ENCODE measurements at regions not wholly inside any gene's neighbourhood (a gene's known extent, or its start where the extent isn't known, plus 50 kb on each side); places are given as distances from the start of the nearest gene placed in this dataset.

- WGBS, 2 donors (ENCODE audit: extremely low coverage in 2 of 2, insufficient read length in 2 of 2, insufficient replicate concordance in 1 of 2): no CpG with 5 or more reads among the region's 4 CpGs
- no peak for DNase-seq (ENCODE audit: low spot score)
- Histone ChIP-seq H3K18ac (ENCODE audit: low read length) (no peak overlapping the region), H3K36me3 (replicated peaks in 1 of 2; ENCODE audit: control insufficient read depth in 2 of 2, insufficient read depth in 2 of 2, low read length in 2 of 2) (no peaks in the 10 kb centered on the region), H3K79me1 (ENCODE audit: low read depth, low read length) (no peaks in the 10 kb centered on the region), H3K23ac (ENCODE audit: low read depth, low read length, poor library complexity) (no peak overlapping the region), H3K14ac (ENCODE audit: low read length) (no peak overlapping the region), H2BK12ac (ENCODE audit: low read length) (no peak overlapping the region), H2AFZ (ENCODE audit: low read length) (peak overlapping the region; percentile 72), H2AK5ac (ENCODE audit: low read depth, low read length) (no peak overlapping the region), H2BK120ac (ENCODE audit: low read depth, low read length) (no peak overlapping the region), H3K4me1 (ENCODE audit: control insufficient read depth in 2 of 2, insufficient read depth in 1 of 2, low read depth in 1 of 2, low read length in 2 of 2) (peaks cover 0 to 9% of the 10 kb centered on the region in 2 donors), H3K9ac (ENCODE audit: low read depth, low read length, poor library complexity) (no peak overlapping the region), H3K4ac (ENCODE audit: low read length) (no peak overlapping the region), H4K91ac (ENCODE audit: low read depth, low read length, poor library complexity) (no peak overlapping the region), H3K4me2 (ENCODE audit: insufficient read depth, low read length, poor library complexity, severe bottlenecking) (no peak overlapping the region), H3K27me3 (ENCODE audit: control insufficient read depth in 3 of 3, insufficient read depth in 3 of 3, low read depth in 1 of 3, low read length in 3 of 3) (no peaks in the 10 kb centered on the region), H3K27ac (replicated peaks; ENCODE audit: low read length) (no peak overlapping the region), H4K8ac (ENCODE audit: low read depth, low read length) (no peak overlapping the region), H2BK5ac (ENCODE audit: low read length) (no peak overlapping the region), H2BK15ac (ENCODE audit: low read length) (no peak overlapping the region), H3K4me3 (ENCODE audit: low read length in 2 of 2) (no peak overlapping the region), H3K9me3 (replicated peaks in 1 of 2; ENCODE audit: control insufficient read depth in 2 of 2, insufficient read depth in 1 of 2, low read depth in 1 of 2, low read length in 2 of 2) (no peaks in the 10 kb centered on the region)
Measured at GRCh38 chr4:130419211-130419975, 1323.4 kb downstream of the C4orf33 start.

- Histone ChIP-seq H3K4me3 (ENCODE audit: low read length in 2 of 2) (no peak overlapping the region), H2BK12ac (ENCODE audit: low read length) (no peak overlapping the region), H2AK5ac (ENCODE audit: low read depth, low read length) (no peak overlapping the region), H2AFZ (ENCODE audit: low read length) (no peak overlapping the region), H3K36me3 (replicated peaks in 1 of 2; ENCODE audit: control insufficient read depth in 2 of 2, insufficient read depth in 2 of 2, low read length in 2 of 2) (no peaks in the 10 kb centered on the region), H3K18ac (ENCODE audit: low read length) (no peak overlapping the region), H2BK120ac (ENCODE audit: low read depth, low read length) (no peak overlapping the region), H4K8ac (ENCODE audit: low read depth, low read length) (no peak overlapping the region), H3K14ac (ENCODE audit: low read length) (no peak overlapping the region), H3K4me1 (ENCODE audit: control insufficient read depth in 2 of 2, insufficient read depth in 1 of 2, low read depth in 1 of 2, low read length in 2 of 2) (peaks cover 0 to 9% of the 10 kb centered on the region in 2 donors), H3K27ac (replicated peaks; ENCODE audit: low read length) (no peak overlapping the region), H3K9me3 (replicated peaks in 1 of 2; ENCODE audit: control insufficient read depth in 2 of 2, insufficient read depth in 1 of 2, low read depth in 1 of 2, low read length in 2 of 2) (no peaks in the 10 kb centered on the region), H3K79me1 (ENCODE audit: low read depth, low read length) (no peaks in the 10 kb centered on the region), H3K9ac (ENCODE audit: low read depth, low read length, poor library complexity) (no peak overlapping the region), H2BK15ac (ENCODE audit: low read length) (no peak overlapping the region), H3K4me2 (ENCODE audit: insufficient read depth, low read length, poor library complexity, severe bottlenecking) (no peak overlapping the region), H4K91ac (ENCODE audit: low read depth, low read length, poor library complexity) (no peak overlapping the region), H3K27me3 (ENCODE audit: control insufficient read depth in 3 of 3, insufficient read depth in 3 of 3, low read depth in 1 of 3, low read length in 3 of 3) (no peaks in the 10 kb centered on the region), H3K23ac (ENCODE audit: low read depth, low read length, poor library complexity) (no peak overlapping the region), H2BK5ac (ENCODE audit: low read length) (no peak overlapping the region), H3K4ac (ENCODE audit: low read length) (no peak overlapping the region)
- DNase-seq (ENCODE audit: low spot score): no peak
Measured at GRCh38 chr4:130422261-130422660, 1326.3 kb downstream of the C4orf33 start.

GRCh38 chr4:130424211-130424610 lies 1328.3 kb downstream of the C4orf33 start:
- no peak overlapping the region for H3K14ac ChIP-seq (ENCODE audit: low read length)
- WGBS, 2 donors (ENCODE audit: extremely low coverage in 2 of 2, insufficient read length in 2 of 2, insufficient replicate concordance in 1 of 2): no CpG with 5 or more reads among the region's 3 CpGs

GRCh38 chr4:130432289-130432688 lies 1336.3 kb downstream of the C4orf33 start:
- Histone ChIP-seq H2BK15ac (ENCODE audit: low read length) (no peak overlapping the region), H3K27ac (replicated peaks; ENCODE audit: low read length) (no peak overlapping the region), H2BK12ac (ENCODE audit: low read length) (no peak overlapping the region), H3K9me3 (replicated peaks in 1 of 2; ENCODE audit: control insufficient read depth in 2 of 2, insufficient read depth in 1 of 2, low read depth in 1 of 2, low read length in 2 of 2) (no peaks in the 10 kb centered on the region), H3K27me3 (ENCODE audit: control insufficient read depth in 3 of 3, insufficient read depth in 3 of 3, low read depth in 1 of 3, low read length in 3 of 3) (no peaks in the 10 kb centered on the region), H3K4me3 (ENCODE audit: low read length in 2 of 2) (no peak overlapping the region), H2BK5ac (ENCODE audit: low read length) (no peak overlapping the region), H3K4me1 (ENCODE audit: control insufficient read depth in 2 of 2, insufficient read depth in 1 of 2, low read depth in 1 of 2, low read length in 2 of 2) (peaks cover 0 to 2% of the 10 kb centered on the region in 2 donors), H3K14ac (ENCODE audit: low read length) (no peak overlapping the region), H3K4me2 (ENCODE audit: insufficient read depth, low read length, poor library complexity, severe bottlenecking) (no peak overlapping the region), H3K23ac (ENCODE audit: low read depth, low read length, poor library complexity) (no peak overlapping the region), H2BK120ac (ENCODE audit: low read depth, low read length) (no peak overlapping the region), H3K9ac (ENCODE audit: low read depth, low read length, poor library complexity) (no peak overlapping the region), H3K4ac (ENCODE audit: low read length) (no peak overlapping the region), H3K18ac (ENCODE audit: low read length) (no peak overlapping the region), H4K91ac (ENCODE audit: low read depth, low read length, poor library complexity) (no peak overlapping the region), H3K79me1 (ENCODE audit: low read depth, low read length) (no peaks in the 10 kb centered on the region), H2AK5ac (ENCODE audit: low read depth, low read length) (no peak overlapping the region), H3K36me3 (replicated peaks in 1 of 2; ENCODE audit: control insufficient read depth in 2 of 2, insufficient read depth in 2 of 2, low read length in 2 of 2) (no peaks in the 10 kb centered on the region), H4K8ac (ENCODE audit: low read depth, low read length) (no peak overlapping the region), H2AFZ (ENCODE audit: low read length) (no peak overlapping the region)
- whole genome bisulfite sequencing, 2 donors (ENCODE audit: extremely low coverage in 2 of 2, insufficient read length in 2 of 2, insufficient replicate concordance in 1 of 2): no CpG with 5 or more reads among the region's 5 CpGs
- DNase-seq (ENCODE audit: low spot score): no peak

More at GRCh38 chr4:130424211-130424610, 1328.3 kb downstream of the C4orf33 start:
- Histone ChIP-seq H3K79me1 (ENCODE audit: low read depth, low read length) (no peaks in the 10 kb centered on the region), H2AK5ac (ENCODE audit: low read depth, low read length) (no peak overlapping the region), H3K27ac (replicated peaks; ENCODE audit: low read length) (no peak overlapping the region), H4K8ac (ENCODE audit: low read depth, low read length) (no peak overlapping the region), H2BK12ac (ENCODE audit: low read length) (no peak overlapping the region), H3K27me3 (ENCODE audit: control insufficient read depth in 3 of 3, insufficient read depth in 3 of 3, low read depth in 1 of 3, low read length in 3 of 3) (no peaks in the 10 kb centered on the region), H3K18ac (ENCODE audit: low read length) (no peak overlapping the region), H3K4me2 (ENCODE audit: insufficient read depth, low read length, poor library complexity, severe bottlenecking) (no peak overlapping the region), H2BK5ac (ENCODE audit: low read length) (no peak overlapping the region), H4K91ac (ENCODE audit: low read depth, low read length, poor library complexity) (no peak overlapping the region), H3K9ac (ENCODE audit: low read depth, low read length, poor library complexity) (no peak overlapping the region), H2BK15ac (ENCODE audit: low read length) (no peak overlapping the region), H3K4me1 (ENCODE audit: control insufficient read depth in 2 of 2, insufficient read depth in 1 of 2, low read depth in 1 of 2, low read length in 2 of 2) (peaks cover 0 to 4% of the 10 kb centered on the region in 2 donors), H3K4ac (ENCODE audit: low read length) (no peak overlapping the region), H3K9me3 (replicated peaks in 1 of 2; ENCODE audit: control insufficient read depth in 2 of 2, insufficient read depth in 1 of 2, low read depth in 1 of 2, low read length in 2 of 2) (no peaks in the 10 kb centered on the region), H2BK120ac (ENCODE audit: low read depth, low read length) (no peak overlapping the region), H2AFZ (ENCODE audit: low read length) (no peak overlapping the region), H3K23ac (ENCODE audit: low read depth, low read length, poor library complexity) (no peak overlapping the region), H3K4me3 (ENCODE audit: low read length in 2 of 2) (no peak overlapping the region), H3K36me3 (replicated peaks in 1 of 2; ENCODE audit: control insufficient read depth in 2 of 2, insufficient read depth in 2 of 2, low read length in 2 of 2) (no peaks in the 10 kb centered on the region)
- DNase-seq (ENCODE audit: low spot score): no peak

Measured in neuronal stem cell (in vitro differentiated cells).